HG03460 (cell line): ENCODE measurements at regions not wholly inside any gene's neighbourhood (a gene's known extent, or its start where the extent isn't known, plus 50 kb on each side); places are given as distances from the start of the nearest gene placed in this dataset.

Source experiments
- ATAC-seq: cut with Tn5 transposase; IDR thresholded peaks from one replicate; pipeline ENCODE4 v1.9.1; 2021; ENCODE audit not compliant: unreplicated experiment

DNA sequence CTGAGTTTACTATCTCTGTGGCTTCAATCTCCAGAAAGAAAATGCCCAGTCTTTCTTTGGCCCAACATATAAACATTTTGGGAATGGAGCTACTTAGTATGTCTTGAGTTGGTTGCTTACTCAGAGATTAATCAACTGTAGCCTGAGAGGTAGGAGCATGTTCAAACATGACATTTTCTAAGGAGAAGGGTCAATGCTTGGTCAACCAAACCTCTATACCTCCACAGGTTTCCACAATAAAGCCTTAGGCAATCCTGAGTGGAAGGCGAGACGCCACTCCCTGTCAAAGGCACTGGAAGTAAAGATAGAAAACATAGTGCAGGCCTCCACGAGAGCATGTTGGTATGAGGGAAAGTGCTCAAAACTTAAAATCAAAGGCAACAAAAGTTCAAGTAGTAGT is 411.4 kb downstream of the KCTD16 start:
- no peak for ATAC-seq

DNA sequence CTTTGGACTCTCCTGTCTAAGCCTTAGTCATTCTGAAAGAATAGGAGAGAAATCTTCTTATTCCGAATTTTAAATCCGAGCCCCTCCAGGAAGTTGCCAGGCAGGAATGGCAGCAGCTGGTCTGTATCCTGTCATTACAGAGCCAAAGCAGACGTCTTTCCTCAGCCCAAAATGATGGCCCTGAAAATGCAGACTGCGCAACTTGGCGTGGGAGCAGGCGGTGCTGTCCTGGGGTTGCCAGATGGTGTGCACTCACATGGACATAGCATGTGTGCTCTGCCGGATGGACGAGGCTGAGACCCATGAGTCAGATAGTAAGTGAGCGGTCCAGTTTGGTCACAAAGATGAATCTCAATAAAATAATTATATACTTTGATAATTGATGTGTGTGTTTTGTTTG is 410.4 kb downstream of the KCTD16 start:
- no peak for ATAC-seq

DNA sequence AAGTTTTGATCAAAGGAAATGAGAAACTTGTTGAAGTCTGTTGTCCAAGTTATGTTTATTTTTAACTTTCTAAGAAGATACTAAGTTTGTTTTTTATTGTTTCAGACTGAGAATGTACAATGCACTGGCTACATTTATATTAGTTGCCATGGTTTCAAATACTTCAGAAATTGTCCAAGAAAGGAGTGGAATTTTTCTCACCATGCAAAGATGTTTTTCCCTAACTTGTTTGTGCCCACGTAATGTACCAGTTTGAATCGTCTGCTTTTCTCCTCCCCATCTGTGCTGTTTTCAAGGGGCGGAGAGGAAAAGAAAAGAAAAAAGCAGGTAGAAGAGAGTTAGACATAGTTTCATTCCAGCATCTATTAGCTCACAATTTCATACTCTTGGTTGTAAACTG is 407.0 kb downstream of the KCTD16 start:
- no peak for ATAC-seq

DNA sequence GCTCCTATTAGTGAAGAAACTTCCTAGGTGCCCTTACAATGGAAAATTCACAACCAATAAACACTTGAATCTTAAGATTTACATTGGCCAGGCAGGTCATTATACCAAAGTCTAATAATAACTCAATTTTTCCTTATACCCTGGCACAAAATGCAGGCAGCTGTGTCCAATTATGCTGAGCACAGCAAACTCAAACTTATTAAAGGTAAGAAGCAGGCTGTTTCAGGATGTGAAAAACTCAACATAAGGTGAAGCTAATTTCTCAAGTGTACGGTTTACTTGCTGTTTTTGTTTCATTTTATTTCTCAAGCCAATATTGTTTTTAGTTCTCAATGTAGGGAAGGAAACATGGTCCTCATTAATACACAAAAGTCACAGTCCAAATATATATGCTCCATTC is 405.1 kb downstream of the KCTD16 start:
- ATAC-seq: no peak

DNA sequence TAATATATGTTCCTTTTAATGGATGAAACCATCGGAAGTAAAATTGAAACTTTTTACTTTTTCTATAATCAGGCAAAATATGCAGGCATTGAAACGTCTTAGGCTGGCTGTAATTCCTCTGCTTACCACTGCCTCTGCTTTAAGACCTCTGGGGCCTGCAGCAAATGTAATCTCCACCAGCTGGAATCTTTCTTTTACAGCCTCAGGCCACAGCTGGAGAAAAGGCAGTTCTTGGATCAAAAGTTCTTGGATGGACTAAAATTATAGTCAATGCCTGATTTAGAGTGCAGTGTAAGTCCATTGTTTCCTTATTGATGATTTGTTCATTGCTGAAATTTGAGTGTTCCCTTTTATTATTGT is 396.7 kb downstream of the KCTD16 start:
- ATAC-seq: no peak

DNA sequence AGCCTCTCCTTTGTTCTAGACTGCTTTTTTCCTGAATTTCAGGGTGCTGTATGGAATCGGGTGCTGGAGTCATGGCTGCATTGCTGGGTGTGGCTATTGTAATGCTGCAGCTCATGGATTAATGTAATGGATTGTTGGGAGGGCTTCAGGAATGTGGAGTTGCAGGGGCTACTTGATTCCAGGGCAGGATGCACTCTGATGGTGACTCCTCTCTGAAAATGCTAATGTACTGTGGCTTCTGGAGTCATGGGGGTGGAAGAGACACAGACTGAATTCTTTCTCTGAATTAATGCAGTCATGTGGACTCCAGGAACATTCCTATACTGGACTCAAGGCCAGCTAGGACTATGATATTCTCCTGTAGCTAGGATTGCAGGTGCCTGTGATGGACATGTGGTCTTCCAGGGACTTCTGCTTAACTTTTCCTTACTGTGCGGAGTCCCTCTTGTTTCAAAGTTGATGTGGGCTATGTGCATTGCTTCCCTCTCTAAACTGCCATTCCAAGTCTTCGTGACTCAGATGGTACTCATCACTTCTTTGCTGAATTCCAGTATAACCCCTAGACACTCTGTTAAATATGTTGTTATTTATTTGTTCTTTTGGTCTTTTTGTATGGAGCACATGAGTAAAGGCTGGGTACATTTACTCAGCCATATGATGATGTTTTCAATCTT is 396.2 kb downstream of the KCTD16 start:
- ATAC-seq: no peak

DNA sequence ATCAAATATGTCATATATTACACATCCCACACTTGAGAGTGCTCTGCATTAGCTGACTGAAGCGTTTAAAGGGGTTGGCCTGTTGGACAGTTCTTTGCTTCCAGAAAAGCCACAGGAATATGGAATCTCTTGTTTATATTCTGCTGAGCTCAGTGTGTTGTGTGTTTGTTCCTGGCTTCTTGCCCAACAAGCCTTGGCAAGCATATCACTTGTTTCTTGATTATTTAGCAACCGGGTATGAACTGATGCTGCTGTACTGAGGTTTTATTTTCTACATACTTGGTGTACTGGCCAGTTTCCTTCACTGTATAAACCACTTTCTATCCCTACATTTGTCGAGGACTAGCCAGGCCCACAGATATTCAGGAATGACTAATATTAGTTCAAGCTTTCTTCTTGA is 378.9 kb downstream of the KCTD16 start:
- ATAC-seq: no peak

DNA sequence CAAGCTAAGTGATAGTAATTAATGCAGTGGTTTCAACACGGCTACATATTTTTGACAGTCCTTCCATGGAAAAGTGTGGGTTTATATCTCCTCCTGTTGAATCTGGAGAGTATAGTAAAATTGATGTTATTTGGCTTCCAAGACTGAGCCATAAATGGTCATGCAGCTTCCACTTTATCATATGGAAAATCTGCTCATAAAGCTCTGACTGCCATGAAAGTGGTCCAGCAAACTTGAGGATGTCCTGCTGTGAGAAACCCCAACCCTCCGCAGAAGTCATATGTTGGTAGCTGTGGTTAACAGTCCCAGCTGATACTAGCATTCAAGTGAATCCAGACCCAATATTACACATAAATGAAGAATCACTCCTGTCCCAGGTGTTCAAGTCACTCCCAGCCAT is 378.3 kb downstream of the KCTD16 start:
- no peak for ATAC-seq

DNA sequence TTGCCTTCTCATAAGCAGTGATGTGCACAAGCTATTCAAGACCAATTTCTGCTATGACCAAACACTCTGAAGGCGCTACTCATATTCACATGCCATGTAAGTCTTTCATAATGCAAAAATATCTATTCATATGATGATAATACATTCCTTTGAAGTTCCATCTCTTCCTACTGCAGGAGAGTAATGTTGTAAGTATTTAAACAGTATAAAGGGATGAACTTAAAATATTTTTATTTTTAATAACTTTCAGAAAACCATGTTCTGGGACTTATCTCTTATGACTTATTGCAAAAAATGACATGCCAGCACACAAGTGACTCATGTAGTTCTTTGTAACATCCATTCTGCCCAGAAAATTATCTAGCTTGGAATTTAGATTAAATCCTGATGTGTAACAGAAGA is 376.4 kb downstream of the KCTD16 start:
- ATAC-seq: no peak

DNA sequence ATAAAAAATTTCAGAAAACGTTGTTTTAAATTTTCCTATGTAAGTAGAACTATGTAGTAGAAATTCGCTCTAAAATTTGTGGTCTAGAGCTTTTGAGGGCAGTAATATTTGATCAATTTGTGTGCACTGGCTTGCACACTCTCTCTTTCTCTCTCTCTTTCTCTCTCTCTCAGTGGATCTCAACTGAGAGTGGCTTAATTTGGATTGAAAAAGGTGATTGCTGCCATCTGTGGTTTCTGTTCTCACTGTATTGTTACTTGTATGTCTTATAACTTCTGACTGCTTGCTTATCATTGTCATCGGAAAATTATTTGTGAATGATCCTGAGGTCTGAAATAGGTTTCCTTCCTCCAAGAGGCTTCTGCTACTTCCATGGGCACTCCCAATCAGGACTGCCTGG is 368.2 kb downstream of the KCTD16 start:
- ATAC-seq: no peak
